Skin of body (tissue), 1 donor: ENCODE measurements at regions not wholly inside any gene's neighbourhood (a gene's known extent, or its start where the extent isn't known, plus 50 kb on each side); places are given as distances from the start of the nearest gene placed in this dataset.
"Not testable (repeated sequence)": the region's sequence is repeated elsewhere in the genome, so short reads cannot be mapped to it uniquely, and the experiment has no call there.

Source experiments
- DNase-seq: peaks from one replicate; lab custom pipeline; 2025; lab: John Stamatoyannopoulos, UW

GRCh38 chr1:96159379-96159778 is 562.2 kb upstream of the PTBP2 start:
- no peak for DNase-seq

- DNase-seq, result no peak
Measured at GRCh38 chr1:96164053-96164452, 557.5 kb upstream of the PTBP2 start.

GRCh38 chr1:96178053-96178452 is 543.5 kb upstream of the PTBP2 start:
- no peak for DNase-seq

GRCh38 chr1:96183485-96183884 is 538.1 kb upstream of the PTBP2 start:
- no peak for DNase-seq

- DNase-seq, result no peak
Measured at GRCh38 chr1:96183928-96184327, 537.7 kb upstream of the PTBP2 start.

- DNase-seq, result no peak
Measured at GRCh38 chr1:96185181-96185580, 536.4 kb upstream of the PTBP2 start.

- DNase-seq, result peak; percentile 32
Measured at GRCh38 chr1:96187020-96187419, 534.6 kb upstream of the PTBP2 start.

GRCh38 chr1:96191165-96191564 is 530.4 kb upstream of the PTBP2 start:
- DNase-seq, result no peak

- no peak for DNase-seq
Measured at GRCh38 chr1:96206451-96206850, 515.1 kb upstream of the PTBP2 start.

- DNase-seq, result no peak
Measured at GRCh38 chr1:96207936-96208335, 513.6 kb upstream of the PTBP2 start.

GRCh38 chr1:96208428-96208827 is 513.2 kb upstream of the PTBP2 start:
- peak; percentile 16 for DNase-seq

- DNase-seq, result no peak
Measured at GRCh38 chr1:96210054-96210453, 511.5 kb upstream of the PTBP2 start.

- DNase-seq, result no peak
Measured at GRCh38 chr1:96211202-96211601, 510.4 kb upstream of the PTBP2 start.

- no peak for DNase-seq
Measured at GRCh38 chr1:96214982-96215381, 506.6 kb upstream of the PTBP2 start.

GRCh38 chr1:96220651-96221050 is 500.9 kb upstream of the PTBP2 start:
- no peak for DNase-seq

- DNase-seq, result no peak
Measured at GRCh38 chr1:96222701-96223100, 498.9 kb upstream of the PTBP2 start.

- not testable (repeated sequence) for DNase-seq
Measured at GRCh38 chr1:96224229-96224628, 497.4 kb upstream of the PTBP2 start.

- DNase-seq, result no peak
Measured at GRCh38 chr1:96233422-96233821, 488.2 kb upstream of the PTBP2 start.

GRCh38 chr1:96234299-96234698 is 487.3 kb upstream of the PTBP2 start:
- no peak for DNase-seq

GRCh38 chr1:96236156-96236739 is 485.3 kb upstream of the PTBP2 start:
- DNase-seq, result peak; percentile 18

GRCh38 chr1:96238426-96238825 is 483.2 kb upstream of the PTBP2 start:
- peak; percentile 70 for DNase-seq

GRCh38 chr1:96240438-96240837 is 481.1 kb upstream of the PTBP2 start:
- DNase-seq, result no peak

GRCh38 chr1:96253246-96254035 is 468.1 kb upstream of the PTBP2 start:
- DNase-seq, result peak; percentile 11
